Peyer's patch (tissue), 4 donors: ENCODE measurements at regions not wholly inside any gene's neighbourhood (a gene's known extent, or its start where the extent isn't known, plus 50 kb on each side); places are given as distances from the start of the nearest gene placed in this dataset.

Source experiments
- POLR2A ChIP-seq, 2 donors: fragments of 450-650 bp; IDR thresholded peaks; one replicate each; pipeline ENCODE4 v1.5.1; 2017; ENCODE audit warnings: antibody characterized with exemption in 2 of 2, mild to moderate bottlenecking in 2 of 2, moderate library complexity in 2 of 2
- TF ChIP-seq, protein P1 (sequence below), 6 experiments: fragments of 450-650 bp in 4 of 6; fragments of 200-600 bp in 2 of 6; sonication (generic) in 1 of 6; IDR thresholded peaks; one replicate each; pipeline ENCODE4 v1.5.1; 2017 to 2019; ENCODE audit warnings: antibody characterized with exemption in 6 of 6, mild to moderate bottlenecking in 3 of 6, moderate library complexity in 1 of 6

DNA sequence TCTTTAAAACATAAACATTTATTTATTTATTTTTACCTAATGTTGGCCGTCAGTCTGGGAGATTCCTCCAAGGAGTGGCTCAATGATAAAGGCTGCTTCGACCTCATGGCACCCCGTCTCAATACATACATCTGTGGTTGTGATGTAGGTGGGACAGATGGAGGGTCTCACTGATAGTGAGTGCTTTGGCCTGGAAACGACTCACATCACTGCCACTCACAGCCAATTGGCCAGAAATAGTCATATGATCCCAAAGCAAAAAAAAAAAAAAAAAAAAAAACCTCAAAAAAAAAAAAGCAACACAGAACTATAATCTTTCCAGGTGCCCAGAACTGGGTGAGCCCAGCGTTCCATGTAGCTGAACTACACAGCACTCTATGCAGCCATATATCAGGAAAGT is 125.4 kb downstream of the PSAT1 start:
- TF ChIP-seq, protein P1, sequence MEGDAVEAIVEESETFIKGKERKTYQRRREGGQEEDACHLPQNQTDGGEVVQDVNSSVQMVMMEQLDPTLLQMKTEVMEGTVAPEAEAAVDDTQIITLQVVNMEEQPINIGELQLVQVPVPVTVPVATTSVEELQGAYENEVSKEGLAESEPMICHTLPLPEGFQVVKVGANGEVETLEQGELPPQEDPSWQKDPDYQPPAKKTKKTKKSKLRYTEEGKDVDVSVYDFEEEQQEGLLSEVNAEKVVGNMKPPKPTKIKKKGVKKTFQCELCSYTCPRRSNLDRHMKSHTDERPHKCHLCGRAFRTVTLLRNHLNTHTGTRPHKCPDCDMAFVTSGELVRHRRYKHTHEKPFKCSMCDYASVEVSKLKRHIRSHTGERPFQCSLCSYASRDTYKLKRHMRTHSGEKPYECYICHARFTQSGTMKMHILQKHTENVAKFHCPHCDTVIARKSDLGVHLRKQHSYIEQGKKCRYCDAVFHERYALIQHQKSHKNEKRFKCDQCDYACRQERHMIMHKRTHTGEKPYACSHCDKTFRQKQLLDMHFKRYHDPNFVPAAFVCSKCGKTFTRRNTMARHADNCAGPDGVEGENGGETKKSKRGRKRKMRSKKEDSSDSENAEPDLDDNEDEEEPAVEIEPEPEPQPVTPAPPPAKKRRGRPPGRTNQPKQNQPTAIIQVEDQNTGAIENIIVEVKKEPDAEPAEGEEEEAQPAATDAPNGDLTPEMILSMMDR (IDR thresholded peaks at IDR 0.05): no peak
- TF ChIP-seq POLR2A (IDR thresholded peaks at IDR 0.05): no peak
